ENCODE measurements at regions not wholly inside any gene's neighbourhood (a gene's known extent, or its start where the extent isn't known, plus 50 kb on each side); places are given as distances from the start of the nearest gene placed in this dataset.
A peak's percentile ranks its signal among the peaks of the same experiment; 100 is the strongest.

- WGBS (ENCODE audit: insufficient coverage): no CpG with 5 or more reads among the region's 6 CpGs
- Histone ChIP-seq H3K4me1 (ENCODE audit: control insufficient read depth in 2 of 2, insufficient read depth in 2 of 2, low read length in 2 of 2) (peaks cover 4 to 8% of the 10 kb centered on the region in 2 donors), H3K27me3 (replicated peaks in 1 of 4; ENCODE audit: control extremely low read depth in 1 of 4, control insufficient read depth in 3 of 4, insufficient read depth in 4 of 4, low read length in 3 of 4) (no peaks in the 10 kb centered on the region), H4K20me1 (ENCODE audit: control insufficient read depth, insufficient read depth, low read length, poor library complexity, severe bottlenecking) (no peaks in the 10 kb centered on the region), H3K4me3 (ENCODE audit: control extremely low read depth in 1 of 5, extremely low read depth in 1 of 5, insufficient read depth in 1 of 5, low read depth in 2 of 5, low read length in 4 of 5) (peak overlapping the region in 4 of 5 experiments; percentile 1 to 59 (median 29)), H3K36me3 (replicated peaks in 1 of 2; ENCODE audit: control extremely low read depth in 1 of 2, control insufficient read depth in 1 of 2, extremely low read depth in 1 of 2, insufficient read depth in 2 of 2, low read length in 1 of 2) (no peaks in the 10 kb centered on the region), H3K4me2 (replicated peaks; ENCODE audit: low read depth, low read length, poor library complexity, severe bottlenecking) (peak overlapping the region; percentile 49), H3K27ac (ENCODE audit: low read length in 2 of 2) (no peak overlapping the region), H3K79me2 (ENCODE audit: control insufficient read depth, insufficient read depth, low read length) (no peaks in the 10 kb centered on the region), H3K9ac (ENCODE audit: low read length) (peak overlapping the region; percentile 52), H2AFZ (ENCODE audit: insufficient read depth, low read depth, low read length, poor library complexity, severe bottlenecking) (peak overlapping the region; percentile 67), H3K9me3 (ENCODE audit: control extremely low read depth in 1 of 3, control insufficient read depth in 2 of 3, insufficient read depth in 1 of 3, low read length in 2 of 3) (peaks cover 3 to 8% (median 4%) of the 10 kb centered on the region in 3 donors)
- Mint-ChIP-seq H3K27ac (peak overlapping the region; percentile 86), H3K4me1 (peaks cover 28% of the 10 kb centered on the region), H3K27me3 (no peaks in the 10 kb centered on the region), H3K9me3 (ENCODE audit: insufficient read depth) (no peaks in the 10 kb centered on the region), H3K4me3 (peak overlapping the region; percentile 88)
- CTCF ChIA-PET: interaction anchor here (0.6 to 2.6 kb wide), 6 partner anchors 109 to 679 kb away, joined by 3 to 11 read pairs (median 3); partner anchors contain the start of gene TRIM13
- POLR2A ChIA-PET: interaction anchor here (1.0 to 1.6 kb wide), 2 partner anchors 110 to 154 kb away, joined by 3 to 4 read pairs; no protein-coding TSS in a partner anchor
- TF ChIP-seq EZH2 (IDR thresholded peaks at IDR 0.05; ENCODE audit: borderline replicate concordance, insufficient read depth, low read depth, low read length, poor library complexity, severe bottlenecking): no peak
- no peak for ATAC-seq (ENCODE audit: low read depth)
- DNase-seq: peak; percentile 26
- intact Hi-C loops (cut with micrococcal nuclease): loop anchor here (5.0 to 10.0 kb wide), 3 partner anchors 103 to 677 kb away; no protein-coding TSS in a partner anchor
Measured at GRCh38 chr13:50235604-50236342, 220.5 kb downstream of the KCNRG start.

GRCh38 chr13:50236898-50237318 is 221.7 kb downstream of the KCNRG start:
- peak overlapping the region; percentile 83 for H3K27ac Mint-ChIP-seq
- Histone ChIP-seq H2AFZ (ENCODE audit: insufficient read depth, low read depth, low read length, poor library complexity, severe bottlenecking) (peak overlapping the region; percentile 67), H3K4me3 (ENCODE audit: control extremely low read depth in 1 of 5, extremely low read depth in 1 of 5, insufficient read depth in 1 of 5, low read depth in 2 of 5, low read length in 4 of 5) (peak overlapping the region in 3 of 5 experiments; percentile 13 to 59 (median 35)), H3K9ac (ENCODE audit: low read length) (peak overlapping the region; percentile 52), H3K27ac (ENCODE audit: low read length in 2 of 2) (peak overlapping the region in 1 of 2 donors; percentile 13), H4K20me1 (ENCODE audit: control insufficient read depth, insufficient read depth, low read length, poor library complexity, severe bottlenecking) (no peaks in the 10 kb centered on the region), H3K27me3 (replicated peaks in 1 of 4; ENCODE audit: control extremely low read depth in 1 of 4, control insufficient read depth in 3 of 4, insufficient read depth in 4 of 4, low read length in 3 of 4) (no peaks in the 10 kb centered on the region), H3K4me1 (ENCODE audit: control insufficient read depth in 2 of 2, insufficient read depth in 2 of 2, low read length in 2 of 2) (peaks cover 3 to 8% of the 10 kb centered on the region in 2 donors), H3K79me2 (ENCODE audit: control insufficient read depth, insufficient read depth, low read length) (no peaks in the 10 kb centered on the region), H3K9me3 (ENCODE audit: control extremely low read depth in 1 of 3, control insufficient read depth in 2 of 3, insufficient read depth in 1 of 3, low read length in 2 of 3) (peaks cover 3 to 8% (median 4%) of the 10 kb centered on the region in 3 donors), H3K4me2 (replicated peaks; ENCODE audit: low read depth, low read length, poor library complexity, severe bottlenecking) (peak overlapping the region; percentile 49), H3K36me3 (replicated peaks in 1 of 2; ENCODE audit: control extremely low read depth in 1 of 2, control insufficient read depth in 1 of 2, extremely low read depth in 1 of 2, insufficient read depth in 2 of 2, low read length in 1 of 2) (no peaks in the 10 kb centered on the region)
- POLR2A ChIA-PET: interaction anchor here (1.6 kb wide), 1 partner anchor 111 kb away, joined by 4 read pairs; no protein-coding TSS in a partner anchor
- no peak for TF ChIP-seq CTCF (IDR thresholded peaks at IDR 0.05)
- TF ChIP-seq EZH2 (IDR thresholded peaks at IDR 0.05; ENCODE audit: borderline replicate concordance, insufficient read depth, low read depth, low read length, poor library complexity, severe bottlenecking): no peak
- intact Hi-C loops (cut with micrococcal nuclease): loop anchor here (5.0 to 10.0 kb wide), 3 partner anchors 105 to 675 kb away; no protein-coding TSS in a partner anchor
- peak overlapping the region; percentile 88 for H3K4me3 Mint-ChIP-seq
- ATAC-seq (ENCODE audit: low read depth) (peak; percentile 79), DNase-seq (peak; percentile 61)
- WGBS (ENCODE audit: insufficient coverage): 84% methylated on average over 5 of the region's 9 CpGs
- peaks cover 27% of the 10 kb centered on the region for H3K4me1 Mint-ChIP-seq
- CTCF ChIA-PET: interaction anchor here (1.0 to 2.6 kb wide), 4 partner anchors 110 to 677 kb away, joined by 3 to 11 read pairs (median 4); no protein-coding TSS in a partner anchor
- no peaks in the 10 kb centered on the region for H3K9me3 Mint-ChIP-seq (ENCODE audit: insufficient read depth)
- no peaks in the 10 kb centered on the region for H3K27me3 Mint-ChIP-seq
